Heart left ventricle (tissue), 13 donors: ENCODE measurements at regions not wholly inside any gene's neighbourhood (a gene's known extent, or its start where the extent isn't known, plus 50 kb on each side); places are given as distances from the start of the nearest gene placed in this dataset.

Source experiments
- CTCF ChIP-seq, 12 donors: fragments of 200-600 bp; sonication (generic) in 4 of 12; IDR thresholded peaks; one replicate each; pipeline versions ENCODE4 v1.5.0 to v1.8.0; 2018 to 2022; ENCODE audit warnings: antibody characterized with exemption in 12 of 12, mild to moderate bottlenecking in 5 of 12
- POLR2A ChIP-seq, 2 donors: fragments of 450-650 bp; IDR thresholded peaks; one replicate each; pipeline ENCODE4 v1.6.1; 2017; ENCODE audit warnings: antibody characterized with exemption in 2 of 2, mild to moderate bottlenecking in 2 of 2, moderate library complexity in 2 of 2
- donor health status: ischemic (EF 13 %, LVEDD 7.1; RV severe dilation, severe dysfunction).
- donor health status: DM: no; HTN: yes; CAD: no.
- donor health status: DM: no; HTN: no; CAD: no.
- donor health status: ischemic (EF 25% LVEDD 6.9; RV normal size, moderate dysfunction).
- donor health status: ischemic (EF 25% LVEDD 5.7; RV mildly dilated, moderate dysfunction).
- donor health status: ischemic (EF 35%, LVEDD 5.7; RV mildly dilated, moderate dysfunction).
- donor health status: nonischemic (EF 11% LVEDD 7.7; RV severe dilation, severe dysfunction).
- donor health status: DM: yes; HTN: yes; CAD: no.
- donor health status: PGD.
- donor health status: ischemic (EF 29% LVEDD 5.4; RV normal size, mild dysfunction).
- donor health status: nonischemic (EF 23%, LVEDD 6.1; RV moderate dilation, normal function).

DNA sequence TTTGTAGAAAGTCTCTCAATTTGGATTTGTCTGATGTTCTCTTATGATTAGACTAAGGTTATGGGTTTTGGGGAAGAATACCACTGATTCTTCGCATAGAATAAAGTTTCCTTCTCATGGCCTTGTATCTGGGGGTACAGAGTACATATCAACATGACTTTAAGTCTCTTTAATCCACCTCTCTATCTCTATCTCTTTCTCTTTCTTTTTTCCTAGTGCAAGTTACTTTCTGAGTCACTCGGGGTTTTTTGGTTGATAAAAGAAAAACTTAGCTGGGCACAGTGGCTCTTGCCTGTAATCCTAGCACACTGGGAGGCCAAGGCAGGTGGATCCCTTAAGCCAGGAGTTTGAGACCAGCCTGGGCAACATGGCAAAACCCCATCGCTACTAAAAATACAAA is 100.1 kb upstream of the MAP4K3 start:
- TF ChIP-seq CTCF (IDR thresholded peaks at IDR 0.05) (no peak), POLR2A (IDR thresholded peaks at IDR 0.05) (no peak)
